ENCODE measurements at regions not wholly inside any gene's neighbourhood (a gene's known extent, or its start where the extent isn't known, plus 50 kb on each side); places are given as distances from the start of the nearest gene placed in this dataset.

GRCh38 chr9:26695298-26695622 is 197.3 kb downstream of the CAAP1 start:
- DNase-seq (no peak), ATAC-seq (ENCODE audit: low read depth in 2 of 2) (no peak)
- Histone ChIP-seq H3K36me3 (ENCODE audit: control insufficient read depth, insufficient read depth, low read length) (no peaks in the 10 kb centered on the region), H3K4me1 (ENCODE audit: control insufficient read depth, insufficient read depth, low read length, poor library complexity, severe bottlenecking) (no peaks in the 10 kb centered on the region), H3K27me3 (ENCODE audit: control insufficient read depth, insufficient read depth, low read length) (no peaks in the 10 kb centered on the region), H3K4me3 (ENCODE audit: low read depth, low read length) (no peak overlapping the region), H3K9me3 (ENCODE audit: control insufficient read depth in 2 of 2, low read length in 2 of 2) (no peaks in the 10 kb centered on the region), H3K27ac (ENCODE audit: insufficient read depth, low read length, poor library complexity, severe bottlenecking) (no peak overlapping the region)
- H3K36me3 Mint-ChIP-seq: no peaks in the 10 kb centered on the region
- peaks cover 0 to 16% (median 8%) of the 10 kb centered on the region in 7 donors for H3K9me3 Mint-ChIP-seq
- no peak overlapping the region for H3K4me3 Mint-ChIP-seq
- H3K4me1 Mint-ChIP-seq: no peaks in the 10 kb centered on the region
- no peak overlapping the region for H3K27ac Mint-ChIP-seq
- no peaks in the 10 kb centered on the region for H3K27me3 Mint-ChIP-seq

DNA sequence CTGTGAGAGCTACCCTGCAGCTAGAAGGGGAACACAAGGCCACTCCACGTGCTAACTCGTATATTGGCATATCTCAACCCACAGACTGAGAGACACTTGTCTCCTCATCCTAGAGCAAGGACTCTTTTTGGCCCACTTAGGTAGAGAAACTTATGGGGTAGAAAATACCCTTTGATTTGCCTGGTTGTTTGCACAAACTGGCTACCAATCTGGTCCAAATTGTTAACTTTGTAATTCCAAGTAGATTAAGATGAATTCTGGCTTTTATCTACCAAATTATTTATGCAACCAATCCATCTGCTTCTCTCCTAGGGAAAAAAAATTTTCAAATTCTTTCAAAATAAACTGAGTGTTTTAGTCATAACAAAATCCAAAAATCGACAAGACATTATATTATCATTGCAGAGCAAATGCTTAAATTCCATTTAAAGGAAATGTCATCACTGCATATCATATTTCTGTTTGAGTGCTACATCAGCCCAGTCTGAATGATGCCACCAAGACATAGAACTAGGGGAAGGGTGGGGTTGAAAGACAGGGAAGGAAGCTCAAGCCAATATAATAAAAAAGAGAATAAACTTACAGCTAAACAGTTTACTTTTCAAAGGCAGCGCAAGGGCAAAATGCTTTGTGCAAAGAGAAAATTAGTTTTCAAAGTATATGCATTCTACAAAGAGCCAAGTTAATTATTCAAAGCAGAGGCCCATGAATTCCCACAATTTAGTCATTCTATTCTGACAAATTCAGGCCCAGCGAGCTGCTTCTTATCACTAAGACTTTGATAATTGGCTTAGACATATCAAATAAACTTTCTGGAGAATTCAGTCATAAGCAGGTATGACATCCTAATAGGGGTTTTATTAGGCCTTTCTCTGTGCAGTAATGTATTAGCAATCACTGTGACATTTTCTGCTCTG is 198.0 kb downstream of the CAAP1 start:
- H3K4me3 Mint-ChIP-seq: no peak overlapping the region
- H3K4me1 Mint-ChIP-seq: no peaks in the 10 kb centered on the region
- no peaks in the 10 kb centered on the region for H3K36me3 Mint-ChIP-seq
- ATAC-seq (ENCODE audit: low read depth in 2 of 2): no peak
- Histone ChIP-seq H3K4me3 (ENCODE audit: low read depth, low read length) (no peak overlapping the region), H3K27ac (ENCODE audit: insufficient read depth, low read length, poor library complexity, severe bottlenecking) (no peak overlapping the region), H3K4me1 (ENCODE audit: control insufficient read depth, insufficient read depth, low read length, poor library complexity, severe bottlenecking) (no peaks in the 10 kb centered on the region), H3K9me3 (ENCODE audit: control insufficient read depth in 2 of 2, low read length in 2 of 2) (no peaks in the 10 kb centered on the region), H3K36me3 (ENCODE audit: control insufficient read depth, insufficient read depth, low read length) (no peaks in the 10 kb centered on the region), H3K27me3 (ENCODE audit: control insufficient read depth, insufficient read depth, low read length) (no peaks in the 10 kb centered on the region)
- no peak overlapping the region for H3K27ac Mint-ChIP-seq
- no peak for DNase-seq
- no peaks in the 10 kb centered on the region for H3K27me3 Mint-ChIP-seq
- H3K9me3 Mint-ChIP-seq: peaks cover 0 to 16% (median 8%) of the 10 kb centered on the region in 7 donors

- ATAC-seq (ENCODE audit: low read depth in 2 of 2): no peak
- H3K4me3 ChIP-seq (ENCODE audit: low read depth, low read length): no peak overlapping the region
Measured at GRCh38 chr9:26689041-26689440, 203.6 kb downstream of the CAAP1 start.

DNA sequence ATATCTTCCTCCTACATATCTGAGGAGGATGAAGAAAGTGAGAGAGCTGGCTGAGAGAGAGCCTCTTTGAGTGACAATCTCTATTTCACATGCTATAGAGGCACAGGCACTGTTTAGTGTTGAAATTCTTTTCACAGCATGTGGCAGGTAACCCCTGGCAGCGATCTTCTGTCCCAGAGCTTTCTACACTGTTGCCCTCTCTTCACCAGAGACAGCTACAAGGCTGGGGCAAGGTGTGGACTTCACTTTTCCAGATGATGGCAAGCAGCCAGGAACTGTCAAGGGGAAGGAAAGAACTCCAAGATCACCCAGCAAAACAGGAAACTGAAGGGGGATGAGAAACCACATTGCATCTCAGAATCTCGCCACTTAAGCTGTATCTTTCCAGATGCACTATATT is 205.2 kb downstream of the CAAP1 start:
- no peak overlapping the region for H3K4me3 ChIP-seq (ENCODE audit: low read depth, low read length)
- H3K27ac Mint-ChIP-seq: no peak overlapping the region
- no peak for DNase-seq
- no peaks in the 10 kb centered on the region for H3K36me3 ChIP-seq (ENCODE audit: control insufficient read depth, insufficient read depth, low read length)
- no peaks in the 10 kb centered on the region for H3K36me3 Mint-ChIP-seq
- no peak overlapping the region for H3K27ac ChIP-seq (ENCODE audit: insufficient read depth, low read length, poor library complexity, severe bottlenecking)
- H3K9me3 Mint-ChIP-seq: peaks cover 0 to 6% (median 2%) of the 10 kb centered on the region in 7 donors
- H3K4me1 Mint-ChIP-seq: no peaks in the 10 kb centered on the region
- ATAC-seq (ENCODE audit: low read depth in 2 of 2): no peak
- H3K4me1 ChIP-seq (ENCODE audit: control insufficient read depth, insufficient read depth, low read length, poor library complexity, severe bottlenecking): no peaks in the 10 kb centered on the region
- no peaks in the 10 kb centered on the region for H3K9me3 ChIP-seq (ENCODE audit: control insufficient read depth in 2 of 2, low read length in 2 of 2)
- H3K27me3 Mint-ChIP-seq: peaks cover under 1% of the 10 kb centered on the region
- no peaks in the 10 kb centered on the region for H3K27me3 ChIP-seq (ENCODE audit: control insufficient read depth, insufficient read depth, low read length)
- H3K4me3 Mint-ChIP-seq: no peak overlapping the region

More at GRCh38 chr9:26689041-26689440, 203.6 kb downstream of the CAAP1 start:
- no peaks in the 10 kb centered on the region for H3K27me3 Mint-ChIP-seq
- H3K4me3 Mint-ChIP-seq: no peak overlapping the region
- no peaks in the 10 kb centered on the region for H3K36me3 Mint-ChIP-seq
- H3K9me3 Mint-ChIP-seq: peaks cover 0 to 6% (median 2%) of the 10 kb centered on the region in 7 donors
- H3K27ac Mint-ChIP-seq: peak overlapping the region in 1 of 3 donors; percentile 21
- Histone ChIP-seq H3K36me3 (ENCODE audit: control insufficient read depth, insufficient read depth, low read length) (no peaks in the 10 kb centered on the region), H3K27ac (ENCODE audit: insufficient read depth, low read length, poor library complexity, severe bottlenecking) (no peak overlapping the region), H3K9me3 (ENCODE audit: control insufficient read depth in 2 of 2, low read length in 2 of 2) (no peaks in the 10 kb centered on the region), H3K27me3 (ENCODE audit: control insufficient read depth, insufficient read depth, low read length) (no peaks in the 10 kb centered on the region), H3K4me1 (ENCODE audit: control insufficient read depth, insufficient read depth, low read length, poor library complexity, severe bottlenecking) (no peaks in the 10 kb centered on the region)
- DNase-seq: no peak
- H3K4me1 Mint-ChIP-seq: no peaks in the 10 kb centered on the region

GRCh38 chr9:26685818-26686217 is 206.8 kb downstream of the CAAP1 start:
- Mint-ChIP-seq H3K27me3 (peaks cover 5% of the 10 kb centered on the region), H3K36me3 (no peaks in the 10 kb centered on the region), H3K27ac (no peak overlapping the region), H3K9me3 (peaks cover 0 to 4% (median 0%) of the 10 kb centered on the region in 7 donors), H3K4me3 (no peak overlapping the region), H3K4me1 (no peaks in the 10 kb centered on the region)
- H3K9me3 ChIP-seq (ENCODE audit: control insufficient read depth in 2 of 2, low read length in 2 of 2): no peaks in the 10 kb centered on the region
- no peaks in the 10 kb centered on the region for H3K4me1 ChIP-seq (ENCODE audit: control insufficient read depth, insufficient read depth, low read length, poor library complexity, severe bottlenecking)
- no peaks in the 10 kb centered on the region for H3K36me3 ChIP-seq (ENCODE audit: control insufficient read depth, insufficient read depth, low read length)
- H3K4me3 ChIP-seq (ENCODE audit: low read depth, low read length): no peak overlapping the region
- no peak overlapping the region for H3K27ac ChIP-seq (ENCODE audit: insufficient read depth, low read length, poor library complexity, severe bottlenecking)
- ATAC-seq (ENCODE audit: low read depth in 2 of 2) (no peak), DNase-seq (no peak)
- no peaks in the 10 kb centered on the region for H3K27me3 ChIP-seq (ENCODE audit: control insufficient read depth, insufficient read depth, low read length)

- DNase-seq: no peak
- H3K4me3 ChIP-seq (ENCODE audit: low read depth, low read length): no peak overlapping the region
- no peaks in the 10 kb centered on the region for H3K27me3 ChIP-seq (ENCODE audit: control insufficient read depth, insufficient read depth, low read length)
- H3K36me3 ChIP-seq (ENCODE audit: control insufficient read depth, insufficient read depth, low read length): no peaks in the 10 kb centered on the region
- ATAC-seq (ENCODE audit: low read depth in 2 of 2): no peak
- H3K9me3 Mint-ChIP-seq: peaks cover 0 to 6% (median 0%) of the 10 kb centered on the region in 7 donors
- no peaks in the 10 kb centered on the region for H3K4me1 ChIP-seq (ENCODE audit: control insufficient read depth, insufficient read depth, low read length, poor library complexity, severe bottlenecking)
- no peak overlapping the region for H3K27ac ChIP-seq (ENCODE audit: insufficient read depth, low read length, poor library complexity, severe bottlenecking)
- no peaks in the 10 kb centered on the region for H3K9me3 ChIP-seq (ENCODE audit: control insufficient read depth in 2 of 2, low read length in 2 of 2)
- H3K27ac Mint-ChIP-seq: no peak overlapping the region
- peaks cover 5% of the 10 kb centered on the region for H3K27me3 Mint-ChIP-seq
- no peaks in the 10 kb centered on the region for H3K4me1 Mint-ChIP-seq
- no peak overlapping the region for H3K4me3 Mint-ChIP-seq
- no peaks in the 10 kb centered on the region for H3K36me3 Mint-ChIP-seq
Measured at GRCh38 chr9:26684029-26684428, 208.6 kb downstream of the CAAP1 start.

- ATAC-seq (ENCODE audit: low read depth in 2 of 2) (no peak), DNase-seq (no peak)
- no peak overlapping the region for H3K4me3 ChIP-seq (ENCODE audit: low read depth, low read length)
- H3K27ac Mint-ChIP-seq: no peak overlapping the region
- no peaks in the 10 kb centered on the region for H3K9me3 ChIP-seq (ENCODE audit: control insufficient read depth in 2 of 2, low read length in 2 of 2)
- H3K36me3 Mint-ChIP-seq: no peaks in the 10 kb centered on the region
- no peaks in the 10 kb centered on the region for H3K4me1 Mint-ChIP-seq
- H3K4me1 ChIP-seq (ENCODE audit: control insufficient read depth, insufficient read depth, low read length, poor library complexity, severe bottlenecking): no peaks in the 10 kb centered on the region
- H3K9me3 Mint-ChIP-seq: peaks cover 0 to 6% (median 0%) of the 10 kb centered on the region in 7 donors
- no peaks in the 10 kb centered on the region for H3K36me3 ChIP-seq (ENCODE audit: control insufficient read depth, insufficient read depth, low read length)
- H3K4me3 Mint-ChIP-seq: no peak overlapping the region
- H3K27ac ChIP-seq (ENCODE audit: insufficient read depth, low read length, poor library complexity, severe bottlenecking): no peak overlapping the region
- no peaks in the 10 kb centered on the region for H3K27me3 ChIP-seq (ENCODE audit: control insufficient read depth, insufficient read depth, low read length)
- H3K27me3 Mint-ChIP-seq: peaks cover 5% of the 10 kb centered on the region
Measured at GRCh38 chr9:26682796-26683496, 209.7 kb downstream of the CAAP1 start.
